ENCODE measurements at regions not wholly inside any gene's neighbourhood (a gene's known extent, or its start where the extent isn't known, plus 50 kb on each side); places are given as distances from the start of the nearest gene placed in this dataset.

GRCh38 chr10:5305374-5305773 lies 59.4 kb upstream of the UCN3 start:
- no peak for DNase-seq (ENCODE audit: low read depth in 3 of 3, low spot score in 1 of 3)

DNA sequence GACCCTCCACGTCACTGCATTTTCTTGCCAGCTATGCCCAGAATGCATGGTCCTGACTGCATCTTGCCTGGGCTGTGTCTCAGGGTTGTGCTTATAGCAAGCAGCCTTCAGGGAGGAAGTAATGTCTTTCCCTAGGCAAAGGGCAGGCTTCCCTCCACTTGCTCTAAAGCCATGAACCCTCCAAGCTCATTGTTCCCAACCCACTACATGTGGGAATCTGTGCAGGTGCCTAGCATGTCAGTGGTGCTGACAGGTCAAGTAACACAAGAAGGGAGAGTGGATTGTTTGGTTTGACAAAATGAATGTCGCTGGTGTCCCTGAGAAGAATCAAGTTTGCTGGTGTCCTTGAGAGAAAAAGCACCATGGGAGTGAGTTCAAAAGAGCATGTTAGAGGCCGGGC lies 53.9 kb upstream of the UCN3 start:
- no peak for DNase-seq (ENCODE audit: low read depth in 3 of 3, low spot score in 1 of 3)

DNA sequence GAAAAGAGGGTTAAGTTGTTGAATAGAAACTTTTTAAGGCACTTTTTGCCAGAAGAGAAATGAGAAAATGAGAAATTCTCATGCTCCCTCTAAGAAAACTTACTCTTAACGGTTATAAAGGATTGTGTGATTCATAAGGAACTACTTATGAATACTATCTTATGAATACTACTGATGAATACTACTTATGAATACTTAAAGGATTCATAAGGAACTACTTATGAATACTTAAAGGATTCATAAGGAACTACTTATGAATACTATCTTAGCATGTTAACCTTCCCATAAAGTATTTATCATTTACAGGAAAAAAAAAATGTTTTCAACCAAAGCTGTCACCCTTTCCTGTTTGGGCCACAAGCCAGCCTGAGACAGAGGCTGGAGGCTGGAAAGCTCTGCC lies 53.1 kb upstream of the UCN3 start:
- no peak for DNase-seq (ENCODE audit: low read depth in 3 of 3, low spot score in 1 of 3)

DNA sequence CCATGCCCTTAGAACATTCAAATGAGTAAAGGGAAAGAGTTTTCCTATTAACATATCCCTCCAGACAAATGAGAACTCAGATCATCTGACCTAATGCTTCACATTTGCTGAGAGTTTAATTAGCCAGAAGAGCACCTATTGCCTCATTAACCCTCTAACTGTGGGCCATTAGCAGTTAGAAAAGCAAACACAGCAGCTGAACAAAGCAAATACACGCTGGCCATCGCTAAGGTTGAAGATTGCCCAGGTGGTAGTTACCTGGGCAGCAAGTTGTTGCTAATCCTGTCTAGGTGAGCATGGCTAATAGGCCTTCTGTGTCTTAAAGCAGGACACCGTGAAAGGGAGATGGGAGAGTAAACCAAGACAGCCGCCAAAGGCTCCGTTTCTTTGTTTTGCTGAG lies 49.9 kb upstream of the UCN3 start:
- DNase-seq (ENCODE audit: low read depth in 3 of 3, low spot score in 1 of 3), result no peak
